GM18951 (cell line): ENCODE measurements at regions not wholly inside any gene's neighbourhood (a gene's known extent, or its start where the extent isn't known, plus 50 kb on each side); places are given as distances from the start of the nearest gene placed in this dataset.

Source experiments
- POLR2A ChIP-seq: IDR thresholded peaks from 4 replicates; pipeline ENCODE4 v1.6.1; 2011; ENCODE audit warnings: mild to moderate bottlenecking; ENCODE audit not compliant: insufficient read length, insufficient read depth; ENCODE audit errors: extremely low read depth
- in situ Hi-C: fragments of 300-500 bp; cut with MboI; formaldehyde crosslinking; loops from one replicate; pipeline ENCODE4 v1.12.0; 2022; ENCODE audit warnings: low sequenced_read_pairs, mixed read lengths, inconsistent platforms; ENCODE audit not compliant: unreplicated experiment

GRCh38 chr12:123100882-123101281, 50.0 kb downstream of the PITPNM2 start:
- no peak for TF ChIP-seq POLR2A
- in situ Hi-C loops: no loop called here

GRCh38 chr12:123100450-123100849, 50.4 kb downstream of the PITPNM2 start:
- TF ChIP-seq POLR2A: no peak
- in situ Hi-C loops: no loop called here

GRCh38 chr12:123099560-123100192, 51.2 kb downstream of the PITPNM2 start:
- no peak for TF ChIP-seq POLR2A
- in situ Hi-C loops: no loop called here

GRCh38 chr12:123098780-123099179, 52.1 kb downstream of the PITPNM2 start:
- TF ChIP-seq POLR2A: no peak
- in situ Hi-C loops: no loop called here

GRCh38 chr12:123097561-123098084, 53.3 kb downstream of the PITPNM2 start:
- in situ Hi-C loops: no loop called here
- no peak for TF ChIP-seq POLR2A

GRCh38 chr12:123096741-123097140, 54.1 kb downstream of the PITPNM2 start:
- TF ChIP-seq POLR2A: no peak
- in situ Hi-C loops: no loop called here

GRCh38 chr12:123096182-123096581, 54.7 kb downstream of the PITPNM2 start:
- in situ Hi-C loops: no loop called here
- no peak for TF ChIP-seq POLR2A

GRCh38 chr12:123095078-123095881, 55.6 kb downstream of the PITPNM2 start:
- no peak for TF ChIP-seq POLR2A
- in situ Hi-C loops: no loop called here

- in situ Hi-C loops: no loop called here
- TF ChIP-seq POLR2A: no peak
Observed at GRCh38 chr12:123094349-123095077, 56.4 kb downstream of the PITPNM2 start.

GRCh38 chr12:123092866-123093265, 58.0 kb downstream of the PITPNM2 start:
- in situ Hi-C loops: no loop called here
- TF ChIP-seq POLR2A: no peak

GRCh38 chr12:123091230-123092150, 59.4 kb downstream of the PITPNM2 start:
- no peak for TF ChIP-seq POLR2A

GRCh38 chr12:123089631-123090353, 61.1 kb downstream of the PITPNM2 start:
- TF ChIP-seq POLR2A: no peak
- in situ Hi-C loops: no loop called here

More at GRCh38 chr12:123091230-123092150, 59.4 kb downstream of the PITPNM2 start:
- in situ Hi-C loops: no loop called here
